ENCODE measurements at regions not wholly inside any gene's neighbourhood (a gene's known extent, or its start where the extent isn't known, plus 50 kb on each side); places are given as distances from the start of the nearest gene placed in this dataset.

GRCh38 chr3:24614359-24614758, 119.7 kb upstream of the THRB start:
- no peaks in the 10 kb centered on the region for H3K9me3 ChIP-seq
- intact Hi-C loops (cut with DNase I) = no loop called here
- no peaks in the 10 kb centered on the region for H3K4me1 ChIP-seq
- no peaks in the 10 kb centered on the region for H3K36me3 ChIP-seq
- H3K4me3 ChIP-seq = no peak overlapping the region
- TF ChIP-seq CTCF (IDR thresholded peaks at IDR 0.05) = no peak
- TF ChIP-seq POLR2A (IDR thresholded peaks at IDR 0.05) = no peak
- WGBS, 2 donors = 63 to 85% methylated on average over 1 of the region's 1 CpG
- no peak for DNase-seq
- no peaks in the 10 kb centered on the region for H3K27me3 ChIP-seq
- H3K27ac ChIP-seq = no peak overlapping the region

DNA sequence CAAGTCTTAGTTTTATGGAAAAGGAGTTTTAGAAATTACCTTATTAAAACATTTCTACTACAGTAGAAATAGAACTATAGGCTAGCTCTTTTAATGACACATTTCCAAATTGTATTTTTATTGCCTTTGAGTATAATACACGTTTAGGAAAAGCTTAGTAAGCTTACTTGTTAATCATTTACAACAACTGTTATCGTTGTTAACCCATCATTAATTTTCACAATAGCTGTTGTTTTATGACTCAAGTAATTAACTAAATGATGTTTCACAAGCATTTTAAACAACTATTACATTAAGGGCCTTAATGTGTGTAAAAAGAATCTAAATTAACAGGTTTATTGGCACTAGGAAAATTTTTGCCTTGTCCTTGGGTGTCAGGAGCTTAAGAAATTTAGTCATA, 120.5 kb upstream of the THRB start:
- no peak overlapping the region for H3K27ac ChIP-seq
- H3K9me3 ChIP-seq = no peaks in the 10 kb centered on the region
- TF ChIP-seq CTCF (IDR thresholded peaks at IDR 0.05) (no peak), POLR2A (IDR thresholded peaks at IDR 0.05) (no peak)
- H3K27me3 ChIP-seq = no peaks in the 10 kb centered on the region
- intact Hi-C loops (cut with DNase I) = no loop called here
- WGBS, 2 donors = 57 to 63% methylated on average over 2 of the region's 2 CpGs
- no peak for DNase-seq
- H3K4me3 ChIP-seq = no peak overlapping the region
- H3K36me3 ChIP-seq = no peaks in the 10 kb centered on the region
- no peaks in the 10 kb centered on the region for H3K4me1 ChIP-seq

GRCh38 chr3:24616110-24616829, 121.6 kb upstream of the THRB start:
- Histone ChIP-seq H3K27ac (no peak overlapping the region), H3K27me3 (no peaks in the 10 kb centered on the region), H3K4me3 (no peak overlapping the region), H3K9me3 (no peaks in the 10 kb centered on the region), H3K36me3 (no peaks in the 10 kb centered on the region), H3K4me1 (no peaks in the 10 kb centered on the region)
- no peak for DNase-seq
- no peak for TF ChIP-seq POLR2A (IDR thresholded peaks at IDR 0.05)
- TF ChIP-seq CTCF (IDR thresholded peaks at IDR 0.05) = no peak
- intact Hi-C loops (cut with DNase I) = no loop called here
- 55 to 71% methylated on average over 1 of the region's 1 CpG for WGBS, 2 donors

- no peak overlapping the region for H3K27ac ChIP-seq
- no peak overlapping the region for H3K4me3 ChIP-seq
- intact Hi-C loops (cut with DNase I) = no loop called here
- DNase-seq = no peak
- no peaks in the 10 kb centered on the region for H3K27me3 ChIP-seq
- no peaks in the 10 kb centered on the region for H3K9me3 ChIP-seq
- TF ChIP-seq POLR2A (IDR thresholded peaks at IDR 0.05) = no peak
- TF ChIP-seq CTCF (IDR thresholded peaks at IDR 0.05) = no peak
- no peaks in the 10 kb centered on the region for H3K4me1 ChIP-seq
- no peaks in the 10 kb centered on the region for H3K36me3 ChIP-seq
- WGBS, 2 donors = 41 to 54% methylated on average over 1 of the region's 1 CpG
These were observed 127.5 kb upstream of the THRB start for GRCh38 chr3:24622138-24622537.

DNA sequence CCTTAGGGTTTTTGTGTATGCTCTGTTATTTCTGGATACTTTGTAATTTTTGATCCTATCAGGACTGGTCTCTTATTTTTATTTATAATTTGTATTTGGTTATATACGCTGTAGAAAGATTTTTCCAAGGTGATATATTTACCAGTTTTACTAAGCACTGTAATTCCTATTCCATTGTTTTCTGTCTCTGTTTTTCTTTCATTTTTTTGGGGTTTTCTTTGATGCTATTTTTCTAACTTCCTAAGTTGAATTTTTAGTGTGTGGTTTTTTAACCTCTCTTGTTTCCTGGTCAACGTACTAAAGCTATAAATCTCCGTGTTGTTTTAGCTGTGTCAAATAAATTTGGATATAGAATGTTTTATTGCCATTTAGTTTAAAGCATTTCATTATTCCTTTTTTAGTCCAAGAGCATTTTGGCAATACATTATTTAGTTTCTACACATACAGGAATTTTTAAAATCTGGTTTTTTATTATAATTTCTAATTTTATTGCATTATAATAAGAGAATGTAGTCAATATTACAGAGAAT, 128.1 kb upstream of the THRB start:
- Histone ChIP-seq H3K4me3 (no peak overlapping the region), H3K9me3 (no peaks in the 10 kb centered on the region), H3K4me1 (no peaks in the 10 kb centered on the region), H3K27me3 (no peaks in the 10 kb centered on the region), H3K27ac (no peak overlapping the region), H3K36me3 (no peaks in the 10 kb centered on the region)
- DNase-seq = no peak
- WGBS, 2 donors = 42 to 72% methylated on average over 3 of the region's 3 CpGs
- TF ChIP-seq POLR2A (IDR thresholded peaks at IDR 0.05) = no peak
- TF ChIP-seq CTCF (IDR thresholded peaks at IDR 0.05) = no peak
- intact Hi-C loops (cut with DNase I) = no loop called here
